Suprapubic skin (tissue), 4 donors: ENCODE measurements at regions not wholly inside any gene's neighbourhood (a gene's known extent, or its start where the extent isn't known, plus 50 kb on each side); places are given as distances from the start of the nearest gene placed in this dataset.

Source experiments
- DNase-seq, 2 donors: peaks; one replicate each; pipeline ENCODE4 v3.0.0-alpha.2; 2019; ENCODE audit warnings: low spot score in 2 of 2
- H3K27ac ChIP-seq: fragments of 200-600 bp; sonication (generic); one replicate; pipeline ENCODE4 v1.5.1; 2019
- H3K27me3 ChIP-seq: fragments of 200-600 bp; sonication (generic); one replicate; pipeline ENCODE4 v1.5.1; 2019
- H3K36me3 ChIP-seq: fragments of 200-600 bp; sonication (generic); one replicate; pipeline ENCODE4 v1.5.1; 2019
- H3K4me1 ChIP-seq: fragments of 200-600 bp; sonication (generic); one replicate; pipeline ENCODE4 v1.5.1; 2019
- H3K4me3 ChIP-seq: fragments of 200-600 bp; sonication (generic); one replicate; pipeline ENCODE4 v1.5.1; 2019; ENCODE audit warnings: mild to moderate bottlenecking
- H3K9me3 ChIP-seq: fragments of 200-600 bp; sonication (generic); one replicate; pipeline ENCODE4 v1.5.1; 2019
- EP300 ChIP-seq: sonication (generic); formaldehyde crosslinking; IDR thresholded peaks from one replicate; pipeline ENCODE4 v1.6.1; 2017; ENCODE audit warnings: antibody characterized with exemption
- POLR2A ChIP-seq, 2 donors: fragments of 450-650 bp; IDR thresholded peaks; one replicate each; pipeline ENCODE4 v1.6.1; 2017; ENCODE audit warnings: antibody characterized with exemption in 2 of 2, mild to moderate bottlenecking in 2 of 2, moderate library complexity in 2 of 2
- POLR2AphosphoS5 ChIP-seq, 3 donors: sonication (generic); formaldehyde crosslinking; IDR thresholded peaks; one replicate each; pipeline ENCODE4 v1.6.1; 2017; ENCODE audit warnings: antibody characterized with exemption in 3 of 3
- WGBS: methylation state at CpG from one replicate; pipeline ENCODE4 v1.1.5; 2018; 5-methylcytosine and 5-hydroxymethylcytosine counted together
- TF ChIP-seq, protein P1 (sequence below), 2 donors: fragments of 200-600 bp in 1 of 2; fragments of 450-650 bp in 1 of 2; sonication (generic) in 1 of 2; IDR thresholded peaks; one replicate each; pipeline ENCODE4 v1.5.1; 2016 to 2019; ENCODE audit warnings: antibody characterized with exemption in 2 of 2, mild to moderate bottlenecking in 1 of 2, moderate library complexity in 1 of 2

DNA sequence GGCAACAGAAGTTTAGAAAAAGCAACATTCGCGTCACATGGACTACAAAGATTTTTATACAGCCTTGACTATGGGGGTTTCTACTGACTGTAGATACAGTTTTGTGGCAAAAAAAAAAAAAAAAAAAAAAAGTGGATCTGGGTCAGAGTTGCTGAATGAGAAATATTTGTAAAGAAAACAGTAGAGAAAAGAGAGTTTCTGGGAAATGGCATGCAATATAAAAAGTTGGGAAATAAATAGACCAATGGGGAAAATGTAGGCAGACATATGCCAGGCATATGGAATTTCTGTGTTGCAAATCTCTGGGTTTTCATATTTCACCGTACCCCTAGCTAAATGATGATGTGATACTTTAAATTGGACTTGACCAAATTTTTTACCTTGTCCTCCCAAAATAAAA, 315.3 kb downstream of the EFNB2 start:
- WGBS = 89% methylated on average over 3 of the region's 3 CpGs
- DNase-seq = no peak
- Histone ChIP-seq H3K4me1 (no peaks in the 10 kb centered on the region), H3K4me3 (no peak overlapping the region), H3K27me3 (no peaks in the 10 kb centered on the region), H3K9me3 (no peaks in the 10 kb centered on the region), H3K36me3 (no peaks in the 10 kb centered on the region), H3K27ac (no peak overlapping the region)
- TF ChIP-seq, protein P1, sequence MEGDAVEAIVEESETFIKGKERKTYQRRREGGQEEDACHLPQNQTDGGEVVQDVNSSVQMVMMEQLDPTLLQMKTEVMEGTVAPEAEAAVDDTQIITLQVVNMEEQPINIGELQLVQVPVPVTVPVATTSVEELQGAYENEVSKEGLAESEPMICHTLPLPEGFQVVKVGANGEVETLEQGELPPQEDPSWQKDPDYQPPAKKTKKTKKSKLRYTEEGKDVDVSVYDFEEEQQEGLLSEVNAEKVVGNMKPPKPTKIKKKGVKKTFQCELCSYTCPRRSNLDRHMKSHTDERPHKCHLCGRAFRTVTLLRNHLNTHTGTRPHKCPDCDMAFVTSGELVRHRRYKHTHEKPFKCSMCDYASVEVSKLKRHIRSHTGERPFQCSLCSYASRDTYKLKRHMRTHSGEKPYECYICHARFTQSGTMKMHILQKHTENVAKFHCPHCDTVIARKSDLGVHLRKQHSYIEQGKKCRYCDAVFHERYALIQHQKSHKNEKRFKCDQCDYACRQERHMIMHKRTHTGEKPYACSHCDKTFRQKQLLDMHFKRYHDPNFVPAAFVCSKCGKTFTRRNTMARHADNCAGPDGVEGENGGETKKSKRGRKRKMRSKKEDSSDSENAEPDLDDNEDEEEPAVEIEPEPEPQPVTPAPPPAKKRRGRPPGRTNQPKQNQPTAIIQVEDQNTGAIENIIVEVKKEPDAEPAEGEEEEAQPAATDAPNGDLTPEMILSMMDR (IDR thresholded peaks at IDR 0.05) = no peak
- TF ChIP-seq EP300 (no peak), POLR2AphosphoS5 (IDR thresholded peaks at IDR 0.05) (no peak), POLR2A (IDR thresholded peaks at IDR 0.05) (no peak)

DNA sequence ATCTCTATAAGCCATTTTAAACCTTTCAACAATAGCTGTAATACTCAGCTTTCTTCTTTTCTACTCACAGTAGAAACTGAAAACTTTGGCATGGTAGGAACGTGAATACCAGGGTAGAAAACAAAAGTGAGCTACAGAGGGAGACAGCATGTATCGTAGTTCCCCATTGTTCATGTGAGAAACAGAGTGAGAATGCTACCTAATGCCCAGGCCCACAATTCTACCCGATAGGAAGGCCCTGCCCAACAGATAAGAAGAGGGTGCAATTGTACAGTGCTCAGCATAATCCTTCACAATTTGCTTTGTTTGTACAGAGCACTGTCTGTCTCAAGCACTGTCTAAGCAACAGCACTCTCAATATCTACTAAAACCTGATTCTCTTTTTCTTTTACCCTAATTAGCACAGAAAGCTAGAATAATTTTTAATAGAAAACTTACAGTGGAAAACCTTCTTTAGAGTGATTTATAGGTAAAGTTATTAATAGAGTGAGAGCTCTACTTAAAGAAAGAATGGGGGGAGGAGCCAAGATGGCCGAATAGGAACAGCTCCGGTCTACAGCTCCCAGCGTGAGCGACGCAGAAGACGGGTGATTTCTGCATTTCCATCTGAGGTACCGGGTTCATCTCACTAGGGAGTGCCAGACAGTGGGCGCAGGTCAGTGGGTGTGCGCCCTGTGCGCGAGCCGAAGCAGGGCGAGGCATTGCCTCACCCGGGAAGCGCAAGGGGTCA, 322.3 kb downstream of the EFNB2 start:
- TF ChIP-seq, protein P1 (IDR thresholded peaks at IDR 0.05) = no peak
- TF ChIP-seq EP300 (no peak), POLR2A (IDR thresholded peaks at IDR 0.05) (no peak), POLR2AphosphoS5 (IDR thresholded peaks at IDR 0.05) (no peak)
- Histone ChIP-seq H3K27ac (no peak overlapping the region), H3K27me3 (no peaks in the 10 kb centered on the region), H3K4me3 (no peak overlapping the region), H3K9me3 (no peaks in the 10 kb centered on the region), H3K4me1 (no peaks in the 10 kb centered on the region), H3K36me3 (no peaks in the 10 kb centered on the region)
- no peak for DNase-seq
- 92% methylated on average over 17 of the region's 18 CpGs for WGBS

- H3K4me1 ChIP-seq = no peaks in the 10 kb centered on the region
- TF ChIP-seq, protein P1 (IDR thresholded peaks at IDR 0.05) = no peak
- TF ChIP-seq EP300 (no peak), POLR2AphosphoS5 (IDR thresholded peaks at IDR 0.05) (no peak), POLR2A (IDR thresholded peaks at IDR 0.05) (no peak)
- H3K27me3 ChIP-seq = no peaks in the 10 kb centered on the region
- 52% methylated on average over 3 of the region's 3 CpGs for WGBS
- no peaks in the 10 kb centered on the region for H3K36me3 ChIP-seq
- DNase-seq = no peak
- H3K9me3 ChIP-seq = no peaks in the 10 kb centered on the region
- H3K27ac ChIP-seq = no peak overlapping the region
- H3K4me3 ChIP-seq = no peak overlapping the region
Observed at GRCh38 chr13:106212386-106213010, 323.0 kb downstream of the EFNB2 start.

- TF ChIP-seq POLR2AphosphoS5 (IDR thresholded peaks at IDR 0.05) (no peak), EP300 (no peak), POLR2A (IDR thresholded peaks at IDR 0.05) (no peak)
- TF ChIP-seq, protein P1 (IDR thresholded peaks at IDR 0.05) = no peak
- no peaks in the 10 kb centered on the region for H3K27me3 ChIP-seq
- 64% methylated on average over 3 of the region's 3 CpGs for WGBS
Observed at GRCh38 chr13:106210324-106210723, 325.1 kb downstream of the EFNB2 start.

DNA sequence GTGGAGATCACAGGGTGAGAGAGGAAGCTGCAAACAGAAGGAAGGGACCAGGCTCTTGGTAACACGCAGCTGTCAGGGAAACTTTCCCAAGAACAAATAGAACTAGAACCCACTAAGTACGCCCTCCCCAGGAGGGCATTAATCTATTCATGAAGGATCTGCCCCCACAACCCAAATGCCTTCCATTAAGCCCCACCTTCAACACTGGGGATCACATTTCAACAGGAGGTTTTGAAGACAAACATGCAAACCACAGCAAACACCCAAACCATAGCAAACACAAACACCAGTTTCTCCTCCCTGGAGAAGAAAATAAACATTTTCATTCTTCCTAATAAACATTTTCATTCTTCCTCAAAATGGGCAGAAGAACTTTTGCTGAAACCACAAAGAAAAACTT, 329.6 kb downstream of the EFNB2 start:
- Histone ChIP-seq H3K27me3 (no peaks in the 10 kb centered on the region), H3K9me3 (no peaks in the 10 kb centered on the region), H3K4me1 (no peaks in the 10 kb centered on the region), H3K36me3 (no peaks in the 10 kb centered on the region), H3K4me3 (no peak overlapping the region), H3K27ac (no peak overlapping the region)
- 85% methylated on average over 2 of the region's 2 CpGs for WGBS
- TF ChIP-seq POLR2AphosphoS5 (IDR thresholded peaks at IDR 0.05) = no peak
- TF ChIP-seq, protein P1 (IDR thresholded peaks at IDR 0.05) = no peak
- no peak for TF ChIP-seq POLR2A (IDR thresholded peaks at IDR 0.05)
- no peak for TF ChIP-seq EP300
- DNase-seq = no peak

More at GRCh38 chr13:106210324-106210723, 325.1 kb downstream of the EFNB2 start:
- H3K4me1 ChIP-seq = no peaks in the 10 kb centered on the region
- H3K9me3 ChIP-seq = no peaks in the 10 kb centered on the region
- no peak overlapping the region for H3K4me3 ChIP-seq
- no peaks in the 10 kb centered on the region for H3K36me3 ChIP-seq
- H3K27ac ChIP-seq = no peak overlapping the region
- DNase-seq = no peak
